ENCODE measurements at regions not wholly inside any gene's neighbourhood (a gene's known extent, or its start where the extent isn't known, plus 50 kb on each side); places are given as distances from the start of the nearest gene placed in this dataset.
"Not testable (repeated sequence)": the region's sequence is repeated elsewhere in the genome, so short reads cannot be mapped to it uniquely, and the experiment has no call there.

DNA sequence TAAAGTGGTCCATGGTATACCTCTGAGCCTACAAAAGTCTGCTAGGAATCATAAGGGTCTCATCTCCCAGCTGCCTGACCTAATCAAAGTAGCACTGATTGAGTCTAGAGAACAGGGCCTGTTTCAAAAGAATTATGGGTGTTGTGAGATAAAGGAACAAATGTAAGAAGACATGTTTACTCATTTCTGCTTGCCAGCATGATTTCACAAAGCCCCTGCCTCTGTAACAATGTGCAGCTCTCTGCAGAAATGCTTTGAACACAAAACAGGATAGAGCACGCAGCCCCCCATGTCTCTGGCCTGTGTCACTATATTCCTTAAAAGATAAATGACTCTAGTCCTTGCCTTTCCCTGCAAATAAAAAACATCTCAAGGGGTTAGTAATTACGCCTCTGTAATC is 94.7 kb upstream of the IGSF10 start:
- FAIRE-seq (no peak), DNase-seq (ENCODE audit: low spot score) (no peak)

DNA sequence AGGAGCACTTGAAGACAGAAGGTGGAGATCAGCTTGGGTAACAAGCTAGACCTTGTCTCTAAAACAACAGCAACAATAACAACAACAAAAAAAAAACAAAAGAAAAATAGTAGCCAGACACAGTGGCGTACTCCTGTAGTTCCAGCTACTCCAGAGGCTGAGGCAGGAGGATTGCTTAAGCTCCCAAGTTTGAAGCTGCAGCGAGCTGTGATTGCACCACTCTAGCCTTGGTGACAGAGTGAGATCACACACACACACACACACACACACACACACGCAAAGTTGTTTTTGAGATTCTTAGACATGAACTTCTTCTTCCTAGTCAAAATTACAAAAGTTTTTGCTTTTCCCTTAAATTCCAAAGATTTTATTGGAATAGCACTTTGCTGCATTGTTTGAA is 93.0 kb upstream of the IGSF10 start:
- DNase-seq (ENCODE audit: low spot score) (no peak), FAIRE-seq (no peak)

GRCh38 chr3:151552589-151552988 is 91.7 kb upstream of the IGSF10 start:
- no peak for DNase-seq (ENCODE audit: low spot score)

GRCh38 chr3:151550642-151551041 is 89.8 kb upstream of the IGSF10 start:
- no peak for DNase-seq (ENCODE audit: low spot score)
- no peak for FAIRE-seq

More at GRCh38 chr3:151552589-151552988, 91.7 kb upstream of the IGSF10 start:
- FAIRE-seq = no peak

- FAIRE-seq (no peak), DNase-seq (ENCODE audit: low spot score) (no peak)
Observed at GRCh38 chr3:151550025-151550618, 89.3 kb upstream of the IGSF10 start.

- FAIRE-seq (no peak), DNase-seq (ENCODE audit: low spot score) (no peak)
Observed at GRCh38 chr3:151548195-151548594, 87.3 kb upstream of the IGSF10 start.

DNA sequence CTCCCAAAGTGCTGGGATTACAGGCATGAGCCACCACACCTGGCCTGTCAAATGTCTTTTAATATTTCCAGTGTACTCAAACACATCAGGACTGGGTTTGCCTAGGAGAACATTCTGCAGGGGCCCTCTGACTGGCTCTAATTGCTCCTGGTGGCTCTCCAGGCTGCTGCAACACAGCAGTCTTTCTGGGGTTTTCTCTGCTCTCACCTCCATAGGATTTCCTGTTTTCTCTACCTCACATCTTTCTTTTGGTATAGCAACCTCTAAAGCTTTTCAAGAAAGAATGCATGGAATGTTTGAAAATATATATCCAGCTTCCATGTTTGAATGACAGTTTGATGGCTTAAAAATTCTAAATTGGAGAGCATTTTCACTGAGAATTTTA is 83.3 kb upstream of the IGSF10 start:
- DNase-seq (ENCODE audit: low spot score) = no peak
- FAIRE-seq = no peak

- FAIRE-seq (no peak), DNase-seq (ENCODE audit: low spot score) (no peak)
Observed at GRCh38 chr3:151541178-151541577, 80.3 kb upstream of the IGSF10 start.

DNA sequence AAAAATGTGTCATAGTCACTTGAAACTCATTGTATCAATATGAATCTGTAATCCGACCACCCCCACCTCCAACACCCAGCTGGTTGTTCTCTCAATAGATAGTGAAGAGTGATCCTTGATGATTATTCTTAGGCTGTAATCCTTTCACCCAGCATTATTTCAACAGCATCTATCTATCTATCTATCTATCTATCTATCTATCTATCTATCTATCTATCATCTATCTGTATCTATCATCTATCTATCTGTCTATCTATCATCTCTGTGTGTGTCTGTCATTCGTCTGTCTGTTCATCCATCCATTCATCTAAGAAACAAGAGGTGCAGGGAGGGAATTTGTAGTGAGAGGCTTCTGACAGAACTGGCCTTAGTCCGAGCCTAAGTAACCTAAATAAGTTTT is 78.7 kb upstream of the IGSF10 start:
- no peak for FAIRE-seq
- no peak for DNase-seq (ENCODE audit: low spot score)

- no peak for DNase-seq (ENCODE audit: low spot score)
- FAIRE-seq = no peak
Observed at GRCh38 chr3:151538456-151539393, 77.9 kb upstream of the IGSF10 start.

- FAIRE-seq = no peak
- no peak for DNase-seq (ENCODE audit: low spot score)
Observed at GRCh38 chr3:151537726-151538125, 76.9 kb upstream of the IGSF10 start.

- FAIRE-seq = no peak
Observed at GRCh38 chr3:151526757-151527156, 65.9 kb upstream of the IGSF10 start.

DNA sequence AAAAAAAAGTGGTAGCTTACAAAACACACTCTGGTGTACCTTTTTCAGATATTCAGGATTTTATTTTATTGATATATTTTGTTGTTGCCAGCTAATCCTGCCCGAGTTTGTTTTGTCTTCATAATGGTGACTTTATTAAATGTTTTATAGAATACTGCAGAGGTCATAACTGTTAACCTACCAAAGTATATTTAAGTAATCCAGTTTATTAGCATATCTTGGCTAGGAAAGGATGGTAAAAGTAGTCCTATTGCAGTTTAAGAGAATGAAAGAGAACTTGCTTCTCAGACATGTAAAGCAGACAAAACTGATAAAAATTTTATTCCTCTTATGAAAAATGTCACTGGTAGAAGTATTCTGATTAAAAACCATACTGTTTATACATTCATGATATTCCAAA is 59.2 kb upstream of the IGSF10 start:
- FAIRE-seq = no peak
- DNase-seq (ENCODE audit: low spot score) = no peak

More at GRCh38 chr3:151526757-151527156, 65.9 kb upstream of the IGSF10 start:
- no peak for DNase-seq (ENCODE audit: low spot score)

- not testable (repeated sequence) for FAIRE-seq; DNase-seq (ENCODE audit: low spot score)
Observed at GRCh38 chr3:151511433-151511832, 50.6 kb upstream of the IGSF10 start.
